Effector memory CD8-positive, alpha-beta T cell (primary cell): ENCODE measurements at regions not wholly inside any gene's neighbourhood (a gene's known extent, or its start where the extent isn't known, plus 50 kb on each side); places are given as distances from the start of the nearest gene placed in this dataset.
"Not testable (repeated sequence)": the region's sequence is repeated elsewhere in the genome, so short reads cannot be mapped to it uniquely, and the experiment has no call there.

ENCODE experiments used
- ATAC-seq: fragments of 150-1000 bp; cut with Tn5 transposase; replicated peaks from 2 replicates; pipeline ENCODE4 v1.10.0; 2021; ENCODE audit warnings: mild to moderate bottlenecking, moderate library complexity
- DNase-seq, 3 experiments: peaks; one replicate each; pipeline ENCODE4 v3.0.0; 2021
- H3K27ac Mint-ChIP-seq, 2 donors: one replicate each; pipeline ENCODE4 v1.8.0; 2022; ENCODE audit warnings: mild to moderate bottlenecking in 2 of 2, mixed read lengths in 2 of 2, moderate library complexity in 2 of 2
- H3K27me3 Mint-ChIP-seq, 2 donors: one replicate each; pipeline ENCODE4 v1.8.0; 2022; ENCODE audit warnings: mixed read lengths in 2 of 2
- H3K36me3 Mint-ChIP-seq: one replicate; pipeline ENCODE4 v1.8.0; 2022; ENCODE audit warnings: mild to moderate bottlenecking, moderate library complexity, mixed read lengths; ENCODE audit not compliant: insufficient read depth
- H3K4me1 Mint-ChIP-seq, 2 donors: one replicate each; pipeline ENCODE4 v1.8.0; 2022; ENCODE audit warnings: low read depth in 2 of 2, mixed read lengths in 2 of 2
- H3K4me3 Mint-ChIP-seq, 2 donors: one replicate each; pipeline ENCODE4 v1.8.0; 2022; ENCODE audit warnings: mild to moderate bottlenecking in 2 of 2, mixed read lengths in 2 of 2, moderate library complexity in 2 of 2
- H3K9me3 Mint-ChIP-seq, 2 donors: one replicate each; pipeline ENCODE4 v1.8.0; 2022; ENCODE audit warnings: mixed read lengths in 2 of 2

- H3K27me3 Mint-ChIP-seq, ATAC-seq, DNase-seq, H3K9me3 Mint-ChIP-seq, H3K4me3 Mint-ChIP-seq, H3K36me3 Mint-ChIP-seq, H3K27ac Mint-ChIP-seq, H3K4me1 Mint-ChIP-seq: not testable (repeated sequence)
These were observed 1717.4 kb downstream of the SLITRK1 start for GRCh38 chr13:82164780-82165395.

DNA sequence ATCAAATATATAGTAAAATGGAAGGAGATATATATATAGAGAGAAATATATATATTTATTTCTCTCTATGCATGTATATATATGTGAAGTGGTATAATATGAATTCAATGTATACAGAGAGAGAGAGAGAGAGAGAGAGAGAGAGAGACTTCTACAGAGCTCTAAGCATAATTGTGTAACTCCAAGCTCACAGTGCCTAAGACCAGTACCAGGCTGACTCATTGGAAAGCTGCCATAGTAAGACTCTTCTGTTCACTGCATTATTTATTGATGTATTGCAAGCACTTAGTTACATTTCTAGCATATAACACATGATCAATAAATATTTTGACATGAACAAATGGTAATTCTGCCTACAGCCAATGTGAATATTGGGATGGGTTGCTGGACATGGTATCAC is 1734.7 kb downstream of the SLITRK1 start:
- DNase-seq: no peak
- Mint-ChIP-seq H3K4me3 (no peak overlapping the region), H3K27me3 (no peaks in the 10 kb centered on the region), H3K9me3 (no peaks in the 10 kb centered on the region), H3K4me1 (no peaks in the 10 kb centered on the region), H3K36me3 (no peaks in the 10 kb centered on the region), H3K27ac (no peak overlapping the region)
- no peak for ATAC-seq

DNA sequence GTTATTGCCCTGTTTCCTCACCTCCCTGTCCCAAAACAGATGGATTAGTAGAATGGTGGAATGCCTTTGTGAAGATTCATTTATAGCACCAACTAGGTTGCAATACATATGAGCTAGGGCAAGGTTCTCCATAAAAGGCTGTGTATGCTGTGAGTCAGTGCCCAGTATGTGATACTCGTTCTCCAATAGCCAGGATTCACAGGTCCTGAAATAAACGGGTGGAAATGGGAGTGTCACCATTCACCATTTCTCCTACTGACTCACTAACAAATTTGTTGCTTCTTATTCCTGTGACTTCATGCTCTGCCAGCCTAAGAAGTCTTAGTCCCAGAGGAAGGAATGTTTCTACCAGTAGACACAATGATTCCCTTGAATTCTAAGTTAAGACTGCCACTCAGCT is 1745.4 kb downstream of the SLITRK1 start:
- H3K4me1 Mint-ChIP-seq: no peaks in the 10 kb centered on the region
- H3K36me3 Mint-ChIP-seq: no peaks in the 10 kb centered on the region
- no peak overlapping the region for H3K4me3 Mint-ChIP-seq
- no peak for ATAC-seq
- DNase-seq: no peak
- H3K9me3 Mint-ChIP-seq: peaks cover 0 to 3% of the 10 kb centered on the region in 2 donors
- H3K27ac Mint-ChIP-seq: no peak overlapping the region
- H3K27me3 Mint-ChIP-seq: no peaks in the 10 kb centered on the region

GRCh38 chr13:82129281-82129680 is 1753.0 kb downstream of the SLITRK1 start:
- peaks cover 4 to 16% of the 10 kb centered on the region in 2 donors for H3K9me3 Mint-ChIP-seq
- no peaks in the 10 kb centered on the region for H3K36me3 Mint-ChIP-seq
- ATAC-seq (no peak), DNase-seq (no peak)
- H3K4me1 Mint-ChIP-seq: no peaks in the 10 kb centered on the region
- no peaks in the 10 kb centered on the region for H3K27me3 Mint-ChIP-seq
- no peak overlapping the region for H3K27ac Mint-ChIP-seq
- H3K4me3 Mint-ChIP-seq: no peak overlapping the region

GRCh38 chr13:82118589-82118988 is 1763.7 kb downstream of the SLITRK1 start:
- H3K4me3 Mint-ChIP-seq: no peak overlapping the region
- peaks cover 0 to 2% of the 10 kb centered on the region in 2 donors for H3K9me3 Mint-ChIP-seq
- no peaks in the 10 kb centered on the region for H3K36me3 Mint-ChIP-seq

GRCh38 chr13:82116422-82116989 is 1765.8 kb downstream of the SLITRK1 start:
- Mint-ChIP-seq H3K27me3 (no peaks in the 10 kb centered on the region), H3K36me3 (no peaks in the 10 kb centered on the region), H3K4me1 (no peaks in the 10 kb centered on the region), H3K27ac (no peak overlapping the region), H3K9me3 (peaks cover 2 to 8% of the 10 kb centered on the region in 2 donors), H3K4me3 (no peak overlapping the region)
- DNase-seq (no peak), ATAC-seq (no peak)

More at GRCh38 chr13:82118589-82118988, 1763.7 kb downstream of the SLITRK1 start:
- Mint-ChIP-seq H3K27me3 (no peaks in the 10 kb centered on the region), H3K4me1 (no peaks in the 10 kb centered on the region), H3K27ac (no peak overlapping the region)
- no peak for ATAC-seq
- DNase-seq: no peak

- Mint-ChIP-seq H3K27me3 (no peaks in the 10 kb centered on the region), H3K9me3 (peaks cover 4 to 14% of the 10 kb centered on the region in 2 donors), H3K4me1 (no peaks in the 10 kb centered on the region), H3K27ac (no peak overlapping the region), H3K36me3 (no peaks in the 10 kb centered on the region), H3K4me3 (no peak overlapping the region)
- DNase-seq: no peak
- ATAC-seq: no peak
These were observed 1766.9 kb downstream of the SLITRK1 start for GRCh38 chr13:82115391-82115790.

- no peaks in the 10 kb centered on the region for H3K27me3 Mint-ChIP-seq
- H3K4me3 Mint-ChIP-seq: no peak overlapping the region
- peaks cover 2 to 10% of the 10 kb centered on the region in 2 donors for H3K9me3 Mint-ChIP-seq
- ATAC-seq: no peak
- H3K27ac Mint-ChIP-seq: no peak overlapping the region
- no peaks in the 10 kb centered on the region for H3K36me3 Mint-ChIP-seq
- no peaks in the 10 kb centered on the region for H3K4me1 Mint-ChIP-seq
- no peak for DNase-seq
These were observed 1755.3 kb upstream of the SPRY2 start for GRCh38 chr13:82096256-82096655.

DNA sequence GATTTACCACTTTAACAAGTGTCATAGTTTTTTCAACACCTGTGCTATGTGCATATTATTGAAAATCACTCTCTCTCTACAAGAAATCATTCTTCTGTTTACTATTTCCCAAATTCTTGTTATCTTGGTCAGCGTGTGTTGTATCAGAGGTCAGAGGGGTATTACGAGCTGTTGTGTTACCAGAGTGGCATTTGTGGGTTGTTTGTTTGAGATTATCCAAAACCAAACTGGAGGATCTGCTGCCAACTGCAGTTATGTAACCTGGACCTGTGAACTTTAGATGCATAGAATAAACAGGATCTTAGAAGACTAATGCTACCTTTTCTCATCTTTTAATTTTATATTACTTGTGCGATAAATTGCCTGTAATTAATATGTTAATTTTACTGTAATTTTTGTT is 1751.4 kb upstream of the SPRY2 start:
- DNase-seq (no peak), ATAC-seq (no peak)
- H3K27me3 Mint-ChIP-seq: no peaks in the 10 kb centered on the region
- no peak overlapping the region for H3K27ac Mint-ChIP-seq
- no peaks in the 10 kb centered on the region for H3K36me3 Mint-ChIP-seq
- no peaks in the 10 kb centered on the region for H3K4me1 Mint-ChIP-seq
- no peak overlapping the region for H3K4me3 Mint-ChIP-seq
- peaks cover 0 to 7% of the 10 kb centered on the region in 2 donors for H3K9me3 Mint-ChIP-seq

DNA sequence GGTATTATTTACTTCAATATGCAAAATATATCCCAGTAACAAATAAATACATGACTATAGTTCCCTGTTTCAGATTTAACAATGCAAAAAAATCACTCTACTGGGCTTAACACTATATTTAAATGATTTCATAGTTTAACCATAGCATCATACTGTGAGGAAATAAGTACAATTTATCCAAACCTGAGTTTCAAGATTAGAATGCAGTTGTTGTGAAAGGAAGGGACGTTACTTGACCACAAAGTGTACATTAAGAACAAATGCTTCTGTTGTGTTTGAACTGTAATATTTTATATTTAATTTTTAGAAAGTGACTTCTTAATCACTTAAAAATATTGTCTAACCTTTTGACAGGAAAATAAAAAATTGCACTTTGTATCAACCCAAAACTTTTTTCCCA is 1747.9 kb upstream of the SPRY2 start:
- Mint-ChIP-seq H3K4me1 (no peaks in the 10 kb centered on the region), H3K9me3 (peaks cover 2 to 7% of the 10 kb centered on the region in 2 donors), H3K4me3 (no peak overlapping the region), H3K27me3 (no peaks in the 10 kb centered on the region), H3K36me3 (no peaks in the 10 kb centered on the region), H3K27ac (no peak overlapping the region)
- ATAC-seq (no peak), DNase-seq (no peak)

- H3K9me3 Mint-ChIP-seq: peaks cover 0 to 2% of the 10 kb centered on the region in 2 donors
- ATAC-seq (no peak), DNase-seq (no peak)
- no peaks in the 10 kb centered on the region for H3K36me3 Mint-ChIP-seq
- no peaks in the 10 kb centered on the region for H3K4me1 Mint-ChIP-seq
- H3K27me3 Mint-ChIP-seq: no peaks in the 10 kb centered on the region
- no peak overlapping the region for H3K4me3 Mint-ChIP-seq
- no peak overlapping the region for H3K27ac Mint-ChIP-seq
These were observed 1735.6 kb upstream of the SPRY2 start for GRCh38 chr13:82076496-82076895.

GRCh38 chr13:82070416-82070815 is 1729.5 kb upstream of the SPRY2 start:
- no peak overlapping the region for H3K4me3 Mint-ChIP-seq
- H3K9me3 Mint-ChIP-seq: peaks cover 2% of the 10 kb centered on the region in 2 donors
- H3K27me3 Mint-ChIP-seq: no peaks in the 10 kb centered on the region
- H3K4me1 Mint-ChIP-seq: no peaks in the 10 kb centered on the region
- DNase-seq (no peak), ATAC-seq (no peak)
- H3K27ac Mint-ChIP-seq: no peak overlapping the region
- no peaks in the 10 kb centered on the region for H3K36me3 Mint-ChIP-seq

DNA sequence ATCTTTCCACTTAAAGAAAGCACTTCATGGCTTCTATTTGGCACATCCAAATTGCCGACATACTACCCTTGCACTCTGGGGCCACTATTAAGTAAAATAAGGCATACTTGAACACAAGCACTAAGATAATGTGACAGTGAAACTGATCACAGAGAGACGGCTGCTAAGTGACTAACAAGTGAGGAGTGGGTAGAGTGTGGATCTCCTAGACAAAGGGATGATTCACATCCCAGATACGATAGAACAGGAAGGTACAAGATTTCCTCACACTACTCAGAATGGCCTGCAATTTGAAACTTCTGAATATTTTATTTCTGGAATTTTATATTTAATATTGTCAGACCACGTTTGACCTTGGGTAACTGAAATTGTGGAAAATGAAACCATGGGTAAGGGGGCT is 1721.8 kb upstream of the SPRY2 start:
- no peak overlapping the region for H3K27ac Mint-ChIP-seq
- H3K36me3 Mint-ChIP-seq: no peaks in the 10 kb centered on the region
- DNase-seq: no peak

GRCh38 chr13:82058364-82058763 is 1717.4 kb upstream of the SPRY2 start:
- no peaks in the 10 kb centered on the region for H3K27me3 Mint-ChIP-seq
- no peak overlapping the region for H3K27ac Mint-ChIP-seq
- peaks cover 4 to 8% of the 10 kb centered on the region in 2 donors for H3K9me3 Mint-ChIP-seq
- H3K4me3 Mint-ChIP-seq: no peak overlapping the region
- no peaks in the 10 kb centered on the region for H3K4me1 Mint-ChIP-seq
- ATAC-seq: no peak
- DNase-seq: no peak
- no peaks in the 10 kb centered on the region for H3K36me3 Mint-ChIP-seq

More for the DNA sequence above, 1721.8 kb upstream of the SPRY2 start:
- Mint-ChIP-seq H3K4me3 (no peak overlapping the region), H3K4me1 (no peaks in the 10 kb centered on the region), H3K9me3 (peaks cover 2 to 5% of the 10 kb centered on the region in 2 donors), H3K27me3 (no peaks in the 10 kb centered on the region)
- no peak for ATAC-seq
